Suprapubic skin (tissue), 4 donors: ENCODE measurements at regions not wholly inside any gene's neighbourhood (a gene's known extent, or its start where the extent isn't known, plus 50 kb on each side); places are given as distances from the start of the nearest gene placed in this dataset.

Experiments
- EP300 ChIP-seq: sonication (generic); formaldehyde crosslinking; IDR thresholded peaks from one replicate; pipeline ENCODE4 v1.6.1; 2017; ENCODE audit warnings: antibody characterized with exemption
- POLR2A ChIP-seq, 2 donors: fragments of 450-650 bp; IDR thresholded peaks; one replicate each; pipeline ENCODE4 v1.6.1; 2017; ENCODE audit warnings: antibody characterized with exemption in 2 of 2, mild to moderate bottlenecking in 2 of 2, moderate library complexity in 2 of 2
- POLR2AphosphoS5 ChIP-seq, 3 donors: sonication (generic); formaldehyde crosslinking; IDR thresholded peaks; one replicate each; pipeline ENCODE4 v1.6.1; 2017; ENCODE audit warnings: antibody characterized with exemption in 3 of 3
- TF ChIP-seq, protein P1 (sequence below), 2 donors: fragments of 200-600 bp in 1 of 2; fragments of 450-650 bp in 1 of 2; sonication (generic) in 1 of 2; IDR thresholded peaks; one replicate each; pipeline ENCODE4 v1.5.1; 2016 to 2019; ENCODE audit warnings: antibody characterized with exemption in 2 of 2, mild to moderate bottlenecking in 1 of 2, moderate library complexity in 1 of 2

DNA sequence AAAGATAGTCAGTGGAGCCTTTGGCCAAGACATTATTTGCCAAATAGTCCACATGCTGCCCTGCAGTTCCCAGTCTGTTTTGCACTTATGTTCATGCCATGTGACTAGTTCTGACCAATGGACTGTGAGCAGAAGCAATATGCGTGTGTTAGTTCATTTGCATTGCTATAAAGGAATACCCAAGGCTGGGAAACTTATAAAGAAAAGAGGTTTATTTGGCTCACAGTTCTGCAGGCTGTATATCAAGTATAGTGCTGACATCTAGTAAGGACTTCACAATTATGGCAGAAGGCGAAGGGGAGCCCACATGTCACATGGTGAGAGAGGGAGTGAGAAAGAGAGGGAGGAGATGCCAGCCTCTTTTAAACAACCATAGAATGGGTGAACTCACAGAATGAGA, 193.3 kb downstream of the PTPRU start:
- TF ChIP-seq POLR2A (IDR thresholded peaks at IDR 0.05) (no peak), POLR2AphosphoS5 (IDR thresholded peaks at IDR 0.05) (no peak), EP300 (no peak)
- TF ChIP-seq, protein P1, sequence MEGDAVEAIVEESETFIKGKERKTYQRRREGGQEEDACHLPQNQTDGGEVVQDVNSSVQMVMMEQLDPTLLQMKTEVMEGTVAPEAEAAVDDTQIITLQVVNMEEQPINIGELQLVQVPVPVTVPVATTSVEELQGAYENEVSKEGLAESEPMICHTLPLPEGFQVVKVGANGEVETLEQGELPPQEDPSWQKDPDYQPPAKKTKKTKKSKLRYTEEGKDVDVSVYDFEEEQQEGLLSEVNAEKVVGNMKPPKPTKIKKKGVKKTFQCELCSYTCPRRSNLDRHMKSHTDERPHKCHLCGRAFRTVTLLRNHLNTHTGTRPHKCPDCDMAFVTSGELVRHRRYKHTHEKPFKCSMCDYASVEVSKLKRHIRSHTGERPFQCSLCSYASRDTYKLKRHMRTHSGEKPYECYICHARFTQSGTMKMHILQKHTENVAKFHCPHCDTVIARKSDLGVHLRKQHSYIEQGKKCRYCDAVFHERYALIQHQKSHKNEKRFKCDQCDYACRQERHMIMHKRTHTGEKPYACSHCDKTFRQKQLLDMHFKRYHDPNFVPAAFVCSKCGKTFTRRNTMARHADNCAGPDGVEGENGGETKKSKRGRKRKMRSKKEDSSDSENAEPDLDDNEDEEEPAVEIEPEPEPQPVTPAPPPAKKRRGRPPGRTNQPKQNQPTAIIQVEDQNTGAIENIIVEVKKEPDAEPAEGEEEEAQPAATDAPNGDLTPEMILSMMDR (IDR thresholded peaks at IDR 0.05) = no peak
